Stimulated activated memory B cell treated with anti-CD40 and anti-IgM and Interleukin-4, amounts not matched to agents 10 μg/mL and 1 μg/mL and 100 μg/mL, for 72 hours (primary cell): ENCODE measurements at regions not wholly inside any gene's neighbourhood (a gene's known extent, or its start where the extent isn't known, plus 50 kb on each side); places are given as distances from the start of the nearest gene placed in this dataset.

Experiments used
- ATAC-seq: fragments of 150-1000 bp; cut with Tn5 transposase; 2 replicates; pipeline ENCODE4 v1.10.0; 2021
- H3K27ac Mint-ChIP-seq: one replicate; pipeline ENCODE4 v1.8.0; 2022; ENCODE audit warnings: mild to moderate bottlenecking, mixed read lengths
- H3K27me3 Mint-ChIP-seq: one replicate; pipeline ENCODE4 v1.8.0; 2022; ENCODE audit warnings: mixed read lengths
- H3K36me3 Mint-ChIP-seq: one replicate; pipeline ENCODE4 v1.8.0; 2022; ENCODE audit warnings: mixed read lengths
- H3K4me1 Mint-ChIP-seq: one replicate; pipeline ENCODE4 v1.8.0; 2022; ENCODE audit warnings: mixed read lengths
- H3K4me3 Mint-ChIP-seq: one replicate; pipeline ENCODE4 v1.8.0; 2022; ENCODE audit warnings: mild to moderate bottlenecking, moderate library complexity, mixed read lengths
- H3K9me3 Mint-ChIP-seq: one replicate; pipeline ENCODE4 v1.8.0; 2022; ENCODE audit warnings: mixed read lengths

- Mint-ChIP-seq H3K9me3 (peaks cover 21% of the 10 kb centered on the region), H3K4me3 (no peak overlapping the region), H3K4me1 (no peaks in the 10 kb centered on the region), H3K27me3 (no peaks in the 10 kb centered on the region), H3K27ac (no peak overlapping the region), H3K36me3 (peaks cover 10% of the 10 kb centered on the region)
- no peak for ATAC-seq
Observed at GRCh38 chr1:173100476-173101107, 49.9 kb upstream of the TNFSF18 start.
